SK-N-SH (cell line): ENCODE measurements at regions not wholly inside any gene's neighbourhood (a gene's known extent, or its start where the extent isn't known, plus 50 kb on each side); places are given as distances from the start of the nearest gene placed in this dataset.

Experiments
- CTCF ChIA-PET: fragments of 300-600, 350-600 bp; formaldehyde crosslinking; extraction: SDS; loops from one replicate; lab custom pipeline; 2021; lab: Yijun Ruan, JAX
- POLR2A ChIA-PET: fragments of 350-600 bp; sonication (Branson Sonifier 250); formaldehyde crosslinking; extraction: SDS; loops from one replicate; lab custom pipeline; 2020; ENCODE audit warnings: antibody characterized with exemption, inconsistent platforms; lab: Yijun Ruan, JAX
- DNase-seq: peaks from one replicate; pipeline ENCODE4 v3.0.0; 2012
- H2AFZ ChIP-seq: fragments of 200-600 bp; sonication (generic); 2 replicates; pipeline ENCODE4 v1.8.1; 2016; ENCODE audit warnings: antibody characterized with exemption, mild to moderate bottlenecking, low read depth
- H3F3A ChIP-seq: fragments of 200-600 bp; sonication (generic); replicated peaks from 2 replicates; pipeline ENCODE3; 2016; ENCODE audit warnings: antibody characterized with exemption, mild to moderate bottlenecking; ENCODE audit not compliant: insufficient read depth
- H3K27ac ChIP-seq, 2 experiments: fragments of 200-500 bp in 1 of 2; fragments of 200-600 bp in 1 of 2; sonication (Bioruptor generic) in 1 of 2; sonication (generic), shearing (Covaris generic) in 1 of 2; 2 replicates each; pipeline versions ENCODE4 v1.5.1 to v1.6.1; 2014 to 2016; ENCODE audit warnings: low read depth in 2 of 2, inconsistent platforms in 1 of 2, low read length in 1 of 2, mild to moderate bottlenecking in 1 of 2, mixed read lengths in 1 of 2
- H3K27me3 ChIP-seq: fragments of 200-600 bp; sonication (generic), shearing (Covaris generic); 2 replicates; pipeline ENCODE4 v1.6.1; 2016; ENCODE audit warnings: mixed run types; ENCODE audit not compliant: insufficient read depth
- H3K36me3 ChIP-seq, 2 experiments: fragments of 200-500 bp in 1 of 2; fragments of 200-600 bp in 1 of 2; sonication (Bioruptor generic) in 1 of 2; sonication (generic) in 1 of 2; replicated peaks in 1 of 2; 2 replicates each; pipeline versions ENCODE3 to v1.5.1; 2014 to 2016; ENCODE audit warnings: low read length in 1 of 2, mild to moderate bottlenecking in 1 of 2; ENCODE audit not compliant: insufficient read depth in 2 of 2, control insufficient read depth in 1 of 2
- H3K4me1 ChIP-seq, 2 experiments: fragments of 200-500 bp in 1 of 2; fragments of 200-600 bp in 1 of 2; sonication (Bioruptor generic) in 1 of 2; sonication (generic), shearing (Covaris generic) in 1 of 2; 2 replicates each; pipeline versions ENCODE4 v1.5.1 to v1.6.1; 2014 to 2016; ENCODE audit warnings: low read depth in 1 of 2, low read length in 1 of 2, mixed run types in 1 of 2; ENCODE audit not compliant: insufficient read depth in 2 of 2, control insufficient read depth in 1 of 2
- H3K4me2 ChIP-seq: fragments of 200-600 bp; sonication (generic), shearing (Covaris generic); 2 replicates; pipeline ENCODE4 v1.6.1; 2017; ENCODE audit warnings: mixed run types
- H3K4me3 ChIP-seq, 2 experiments: fragments of 200-500 bp in 1 of 2; fragments of 200-600 bp in 1 of 2; sonication (Bioruptor generic) in 1 of 2; sonication (generic), shearing (Covaris generic) in 1 of 2; 2 replicates each; pipeline versions ENCODE4 v1.5.1 to v1.8.1; 2014 to 2016; ENCODE audit warnings: low read depth in 2 of 2, inconsistent platforms in 1 of 2, low read length in 1 of 2, mild to moderate bottlenecking in 1 of 2, mixed read lengths in 1 of 2, moderate library complexity in 1 of 2
- H3K79me2 ChIP-seq: fragments of 200-600 bp; sonication (generic); 2 replicates; pipeline ENCODE4 v1.8.1; 2017; ENCODE audit warnings: mild to moderate bottlenecking; ENCODE audit not compliant: insufficient read depth
- H3K9ac ChIP-seq: fragments of 200-600 bp; sonication (generic); 2 replicates; pipeline ENCODE4 v1.6.1; 2017; ENCODE audit warnings: mixed run types
- H3K9me2 ChIP-seq: fragments of 200-600 bp; sonication (generic); 2 replicates; pipeline ENCODE4 v1.6.1; 2017; ENCODE audit warnings: mixed run types
- H3K9me3 ChIP-seq: fragments of 200-600 bp; sonication (generic); 2 replicates; pipeline ENCODE4 v1.6.1; 2017; ENCODE audit warnings: mixed run types, mild to moderate bottlenecking, moderate library complexity
- H4K20me1 ChIP-seq: fragments of 200-600 bp; sonication (generic); 2 replicates; pipeline ENCODE4 v1.6.1; 2017; ENCODE audit warnings: mild to moderate bottlenecking, mixed run types; ENCODE audit not compliant: insufficient read depth
- CHD2 ChIP-seq: fragments of 150-350 bp; IDR thresholded peaks from 2 replicates; pipeline ENCODE4 v1.6.1; 2018; ENCODE audit warnings: low read length; ENCODE audit not compliant: partially characterized antibody
- ELF1 ChIP-seq: IDR thresholded peaks from 2 replicates; pipeline ENCODE4 v1.4.0; 2012
- EP300 ChIP-seq, 2 experiments: IDR thresholded peaks; 2 replicates each; pipeline versions ENCODE4 v1.4.0 to v1.6.1; 2012; ENCODE audit warnings: borderline replicate concordance in 1 of 2, low read depth in 1 of 2, low read length in 1 of 2
- FOSL2 ChIP-seq: IDR thresholded peaks from 2 replicates; pipeline ENCODE4 v1.4.0; 2012; ENCODE audit warnings: low read depth, mild to moderate bottlenecking, moderate library complexity, borderline replicate concordance
- FOXM1 ChIP-seq: IDR thresholded peaks from 2 replicates; pipeline ENCODE4 v1.4.0; 2012; ENCODE audit warnings: low read depth, mild to moderate bottlenecking
- IRF3 ChIP-seq: fragments of 150-350 bp; IDR thresholded peaks from 2 replicates; pipeline ENCODE4 v1.6.1; 2016; ENCODE audit warnings: mild to moderate bottlenecking, low read depth, low read length
- JUND ChIP-seq: IDR thresholded peaks from 2 replicates; pipeline ENCODE4 v1.4.0; 2012
- MAX ChIP-seq: IDR thresholded peaks from 2 replicates; pipeline ENCODE4 v1.4.0; 2012; ENCODE audit warnings: low read depth
- MEF2A ChIP-seq: IDR thresholded peaks from 2 replicates; pipeline ENCODE4 v1.4.0; 2012; ENCODE audit warnings: low read depth, borderline replicate concordance
- NFIC ChIP-seq: IDR thresholded peaks from 2 replicates; pipeline ENCODE4 v1.4.0; 2012; ENCODE audit warnings: borderline replicate concordance
- NRF1 ChIP-seq: IDR thresholded peaks from 2 replicates; pipeline ENCODE4 v1.6.1; 2012; ENCODE audit warnings: low read depth, mild to moderate bottlenecking, low read length
- PBX3 ChIP-seq: IDR thresholded peaks from 2 replicates; pipeline ENCODE4; 2012
- RCOR1 ChIP-seq: fragments of 150-350 bp; IDR thresholded peaks from 2 replicates; pipeline ENCODE4 v1.6.1; 2017; ENCODE audit warnings: antibody characterized with exemption, low read length
- REST ChIP-seq: IDR thresholded peaks from 2 replicates; pipeline ENCODE4 v1.6.1; 2012; ENCODE audit warnings: mild to moderate bottlenecking, low read depth, low read length, moderate library complexity
- USF1 ChIP-seq: IDR thresholded peaks from 2 replicates; pipeline ENCODE4 v1.4.0; 2012; ENCODE audit warnings: low read depth, borderline replicate concordance
- YY1 ChIP-seq: IDR thresholded peaks from 2 replicates; pipeline ENCODE4 v1.4.0; 2012; ENCODE audit warnings: low read depth, mild to moderate bottlenecking
- ZBTB33 ChIP-seq: IDR thresholded peaks from 2 replicates; pipeline ENCODE4 v1.4.0; 2012; ENCODE audit warnings: low read depth, borderline replicate concordance
- WGBS: methylation state at CpG from one replicate; pipeline ENCODE4 v1.1.6; 2017; ENCODE audit warnings: low lambda C conversion rate; 5-methylcytosine and 5-hydroxymethylcytosine counted together

- Histone ChIP-seq H3K4me2 (no peak overlapping the region), H3K27me3 (0 out of 2 replicates have a peak, but pooled peaks cover 6% of the 10 kb centered on the region), H3K4me3 (no peak overlapping the region), H3K9ac (no peak overlapping the region), H2AFZ (no peak overlapping the region), H3K9me3 (no peaks in the 10 kb centered on the region), H4K20me1 (no peaks in the 10 kb centered on the region), H3F3A (no peaks in the 10 kb centered on the region), H3K9me2 (no peaks in the 10 kb centered on the region), H3K4me1 (no peaks in the 10 kb centered on the region), H3K79me2 (no peaks in the 10 kb centered on the region), H3K27ac (no peak overlapping the region), H3K36me3 (no peaks in the 10 kb centered on the region)
- no peak for DNase-seq
- WGBS: 75% methylated on average over 5 of the region's 5 CpGs
- TF ChIP-seq CHD2 (no peak), IRF3 (no peak), FOSL2 (no peak), NFIC (no peak), FOXM1 (no peak), MAX (no peak), EP300 (IDR thresholded peaks at IDR 0.05; ENCODE audit: borderline replicate concordance in 1 of 2, low read depth in 1 of 2, low read length in 1 of 2) (no peak), ELF1 (no peak), ZBTB33 (no peak), YY1 (no peak), NRF1 (no peak), MEF2A (no peak), REST (no peak), RCOR1 (no peak), JUND (no peak), USF1 (no peak), PBX3 (no peak)
- ChIA-PET CTCF (interaction anchor here (0.9 kb wide), 1 partner anchor 682 kb away, joined by 3 read pairs; no protein-coding TSS in a partner anchor), POLR2A (no interaction called here)
These were observed 259.7 kb downstream of the CDCA7 start for GRCh38 chr2:173614265-173614930.
